IMR-90 (cell line): ENCODE measurements at regions not wholly inside any gene's neighbourhood (a gene's known extent, or its start where the extent isn't known, plus 50 kb on each side); places are given as distances from the start of the nearest gene placed in this dataset.

ENCODE experiments used
- CEBPB ChIP-seq: IDR thresholded peaks from 2 replicates; pipeline ENCODE4 v1.6.1; 2012; ENCODE audit warnings: low read depth, low read length, improper control_type of control experiment
- CHD1 ChIP-seq: IDR thresholded peaks from 2 replicates; pipeline ENCODE4 v1.6.1; 2012; ENCODE audit warnings: low read depth, low read length, improper control_type of control experiment
- CTCF ChIP-seq: conservative IDR thresholded peaks from 2 replicates; pipeline ENCODE4 v1.5.1; 2012; ENCODE audit warnings: mild to moderate bottlenecking, low read depth, low read length, improper control_type of control experiment
- MAFK ChIP-seq: IDR thresholded peaks from 2 replicates; pipeline ENCODE4 v1.6.1; 2012; ENCODE audit warnings: low read depth, low read length, improper control_type of control experiment
- MAZ ChIP-seq: IDR thresholded peaks from 2 replicates; pipeline ENCODE4 v1.6.1; 2012; ENCODE audit warnings: low read depth, mild to moderate bottlenecking, low read length, improper control_type of control experiment, moderate library complexity, borderline replicate concordance
- MXI1 ChIP-seq: IDR thresholded peaks from 2 replicates; pipeline ENCODE4 v1.6.1; 2012; ENCODE audit warnings: low read depth, mild to moderate bottlenecking, low read length, moderate library complexity, borderline replicate concordance
- POLR2A ChIP-seq: IDR thresholded peaks from 2 replicates; pipeline ENCODE4 v1.6.1; 2012; ENCODE audit warnings: mild to moderate bottlenecking, low read depth, low read length
- RAD21 ChIP-seq: IDR thresholded peaks from 2 replicates; pipeline ENCODE4 v1.6.1; 2012; ENCODE audit warnings: low read length, improper control_type of control experiment
- RFX5 ChIP-seq: IDR thresholded peaks from 2 replicates; pipeline ENCODE4 v1.8.0; 2012; ENCODE audit warnings: low read depth, mild to moderate bottlenecking, low read length, moderate library complexity
- SMC3 ChIP-seq: fragments of 150-350 bp; IDR thresholded peaks from 2 replicates; pipeline ENCODE4 v1.6.1; 2016; ENCODE audit warnings: low read depth, mild to moderate bottlenecking, antibody characterized with exemption, low read length, moderate library complexity
- USF2 ChIP-seq: fragments of 150-350 bp; IDR thresholded peaks from 2 replicates; pipeline ENCODE4 v1.6.1; 2017; ENCODE audit warnings: mild to moderate bottlenecking, antibody characterized with exemption, low read length, low read depth
- TF ChIP-seq, protein P1 (sequence below): fragments of 150-350 bp; IDR thresholded peaks from 2 replicates; pipeline ENCODE4 v1.6.1; 2016; ENCODE audit warnings: low read depth, mild to moderate bottlenecking, low read length, moderate library complexity, borderline replicate concordance

DNA sequence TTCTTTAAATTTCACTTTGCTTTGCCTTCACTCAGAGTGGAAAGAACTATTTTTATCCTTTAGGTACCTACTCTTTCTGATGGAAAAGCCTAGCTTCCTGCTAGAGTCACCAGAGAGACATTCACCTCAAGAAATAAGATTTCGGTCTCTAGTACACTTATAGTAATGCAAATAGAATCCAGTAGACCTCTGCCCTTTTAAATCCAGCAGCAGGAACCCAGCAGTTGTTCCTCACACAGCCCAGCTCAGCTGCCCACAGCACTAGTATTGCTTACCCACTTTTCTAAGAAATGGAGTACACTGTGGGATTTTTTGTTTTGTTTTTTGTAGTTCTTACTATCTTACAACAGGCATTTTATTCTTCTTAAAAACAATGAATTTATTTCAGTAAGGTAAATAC is 497.0 kb upstream of the CCDC54 start:
- TF ChIP-seq CTCF, result no peak
- no peak for TF ChIP-seq POLR2A
- no peak for TF ChIP-seq CEBPB
- TF ChIP-seq USF2, result no peak
- no peak for TF ChIP-seq CHD1
- no peak for TF ChIP-seq RFX5
- TF ChIP-seq, protein P1, sequence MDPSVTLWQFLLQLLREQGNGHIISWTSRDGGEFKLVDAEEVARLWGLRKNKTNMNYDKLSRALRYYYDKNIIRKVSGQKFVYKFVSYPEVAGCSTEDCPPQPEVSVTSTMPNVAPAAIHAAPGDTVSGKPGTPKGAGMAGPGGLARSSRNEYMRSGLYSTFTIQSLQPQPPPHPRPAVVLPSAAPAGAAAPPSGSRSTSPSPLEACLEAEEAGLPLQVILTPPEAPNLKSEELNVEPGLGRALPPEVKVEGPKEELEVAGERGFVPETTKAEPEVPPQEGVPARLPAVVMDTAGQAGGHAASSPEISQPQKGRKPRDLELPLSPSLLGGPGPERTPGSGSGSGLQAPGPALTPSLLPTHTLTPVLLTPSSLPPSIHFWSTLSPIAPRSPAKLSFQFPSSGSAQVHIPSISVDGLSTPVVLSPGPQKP, result no peak
- TF ChIP-seq MAZ, result no peak
- no peak for TF ChIP-seq RAD21
- no peak for TF ChIP-seq MAFK
- no peak for TF ChIP-seq SMC3
- no peak for TF ChIP-seq MXI1
